Stimulated activated CD8-positive, alpha-beta memory T cell treated with anti-CD3 and anti-CD28 coated beads, Interleukin-15, amount 100 ng/mL, for 48 hours (primary cell): ENCODE measurements at regions not wholly inside any gene's neighbourhood (a gene's known extent, or its start where the extent isn't known, plus 50 kb on each side); places are given as distances from the start of the nearest gene placed in this dataset.

ENCODE experiments used
- DNase-seq, 2 donors: peaks; one replicate each; pipeline ENCODE4 v3.0.0-alpha.2; 2020; ENCODE audit warnings: low read depth in 2 of 2

- DNase-seq: no peak
Observed at GRCh38 chr9:1474671-1475070, 424.5 kb downstream of the DMRT2 start.

GRCh38 chr9:1490341-1491232 lies 440.4 kb downstream of the DMRT2 start:
- no peak for DNase-seq

GRCh38 chr9:1492156-1492555 lies 442.0 kb downstream of the DMRT2 start:
- DNase-seq: no peak

- DNase-seq: no peak
Observed at GRCh38 chr9:1495282-1496030, 445.3 kb downstream of the DMRT2 start.

- DNase-seq: no peak
Observed at GRCh38 chr9:1505489-1505888, 455.3 kb downstream of the DMRT2 start.

- no peak for DNase-seq
Observed at GRCh38 chr9:1510712-1511111, 460.6 kb downstream of the DMRT2 start.

GRCh38 chr9:1513105-1513504 lies 462.9 kb downstream of the DMRT2 start:
- no peak for DNase-seq

- DNase-seq: no peak
Observed at GRCh38 chr9:1514250-1514649, 464.1 kb downstream of the DMRT2 start.

- DNase-seq: no peak
Observed at GRCh38 chr9:1514776-1515363, 464.7 kb downstream of the DMRT2 start.

- no peak for DNase-seq
Observed at GRCh38 chr9:1515557-1515956, 465.4 kb downstream of the DMRT2 start.

GRCh38 chr9:1521547-1521946 lies 471.4 kb downstream of the DMRT2 start:
- DNase-seq: no peak

- no peak for DNase-seq
Observed at GRCh38 chr9:1522219-1522767, 472.1 kb downstream of the DMRT2 start.

- DNase-seq: no peak
Observed at GRCh38 chr9:1528456-1528855, 478.3 kb downstream of the DMRT2 start.

- no peak for DNase-seq
Observed at GRCh38 chr9:1530696-1531095, 480.5 kb downstream of the DMRT2 start.

GRCh38 chr9:1531424-1531823 lies 481.3 kb downstream of the DMRT2 start:
- DNase-seq: no peak

- no peak for DNase-seq
Observed at GRCh38 chr9:1532171-1532570, 482.0 kb downstream of the DMRT2 start.

- no peak for DNase-seq
Observed at GRCh38 chr9:1535051-1535450, 480.1 kb upstream of the SMARCA2 start.

GRCh38 chr9:1535599-1535998 lies 479.5 kb upstream of the SMARCA2 start:
- DNase-seq: no peak

- DNase-seq: no peak
Observed at GRCh38 chr9:1536522-1537170, 478.5 kb upstream of the SMARCA2 start.

GRCh38 chr9:1538301-1538700 lies 476.8 kb upstream of the SMARCA2 start:
- no peak for DNase-seq

GRCh38 chr9:1539216-1539615 lies 475.9 kb upstream of the SMARCA2 start:
- DNase-seq: no peak

GRCh38 chr9:1550636-1551035 lies 464.5 kb upstream of the SMARCA2 start:
- no peak for DNase-seq
